ENCODE measurements at regions not wholly inside any gene's neighbourhood (a gene's known extent, or its start where the extent isn't known, plus 50 kb on each side); places are given as distances from the start of the nearest gene placed in this dataset.

DNA sequence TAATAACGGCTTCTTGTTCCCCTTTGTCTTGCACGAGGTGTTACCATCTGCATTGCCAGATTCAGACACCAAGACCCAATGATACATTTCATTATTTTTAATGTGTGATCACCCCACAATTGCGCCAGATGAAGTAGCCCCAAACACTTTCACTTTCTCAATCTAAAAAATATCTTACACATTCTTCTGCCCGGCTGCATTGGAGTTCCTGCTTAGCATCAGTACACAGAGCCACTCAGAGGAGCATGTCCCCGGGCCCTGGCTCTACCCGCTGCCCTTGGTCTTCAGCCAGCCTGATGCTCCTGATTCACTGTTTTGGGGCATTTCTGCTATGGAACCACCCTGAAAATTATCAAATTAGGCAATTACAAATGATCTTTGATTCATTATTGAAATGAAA lies 66.0 kb upstream of the TENM3 start:
- no peaks in the 10 kb centered on the region for H3K36me3 ChIP-seq (ENCODE audit: insufficient read depth, low read length)
- H3K4me1 ChIP-seq (ENCODE audit: insufficient read depth, low read length): peaks cover 24% of the 10 kb centered on the region; the same call in 1 of the 2 replicates
- no peaks in the 10 kb centered on the region for H3K9me3 ChIP-seq (ENCODE audit: control insufficient read depth, insufficient read depth, low read length)
- H3K9ac ChIP-seq (ENCODE audit: low read depth, low read length): no peak overlapping the region

DNA sequence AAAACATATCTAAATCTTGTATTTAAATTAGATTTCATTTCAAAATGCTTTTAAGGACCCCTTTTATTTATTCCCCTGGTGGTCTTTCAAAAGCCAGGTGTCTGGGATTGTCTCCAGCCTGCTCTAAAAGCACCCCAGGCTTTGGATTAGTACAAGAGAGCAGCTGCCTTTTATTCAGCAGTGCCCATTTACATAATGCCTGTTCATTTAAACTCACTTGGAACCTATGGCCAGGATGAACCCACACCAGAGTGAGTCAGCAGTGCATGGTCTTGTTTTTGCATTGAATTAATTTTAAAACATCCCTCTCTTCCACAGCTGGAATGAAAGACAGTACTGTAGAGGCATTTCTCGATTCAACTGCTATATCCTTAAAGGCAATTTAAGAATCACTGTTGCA lies 64.1 kb upstream of the TENM3 start:
- no peak overlapping the region for H3K9ac ChIP-seq (ENCODE audit: low read depth, low read length)
- no peaks in the 10 kb centered on the region for H3K36me3 ChIP-seq (ENCODE audit: insufficient read depth, low read length)
- no peaks in the 10 kb centered on the region for H3K9me3 ChIP-seq (ENCODE audit: control insufficient read depth, insufficient read depth, low read length)
- H3K4me1 ChIP-seq (ENCODE audit: insufficient read depth, low read length): peaks cover 24% of the 10 kb centered on the region; the same call in 1 of the 2 replicates

DNA sequence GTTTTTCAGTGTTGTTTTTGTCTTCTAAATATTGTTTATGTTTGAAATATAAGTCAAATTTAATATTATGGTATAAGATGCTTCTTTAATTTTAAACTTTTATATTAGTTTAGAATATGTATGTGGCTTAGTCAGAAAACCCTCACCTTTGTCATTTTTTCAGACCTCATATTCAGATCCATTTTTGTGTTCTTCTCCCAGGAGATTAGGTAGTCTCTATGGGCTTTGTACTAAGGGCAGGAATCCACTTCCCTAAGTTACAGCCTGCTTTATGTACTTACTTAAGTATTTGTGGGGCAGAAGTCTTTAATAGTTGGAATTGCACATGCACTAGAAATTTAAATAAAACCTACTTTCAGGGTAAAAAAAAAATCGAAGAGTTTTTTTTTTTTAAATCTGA lies 63.5 kb upstream of the TENM3 start:
- Histone ChIP-seq H3K4me1 (ENCODE audit: insufficient read depth, low read length) (peaks cover 24% of the 10 kb centered on the region; the same call in 1 of the 2 replicates), H3K9ac (ENCODE audit: low read depth, low read length) (no peak overlapping the region; the same call in 1 of the 2 replicates), H3K36me3 (ENCODE audit: insufficient read depth, low read length) (no peaks in the 10 kb centered on the region)

DNA sequence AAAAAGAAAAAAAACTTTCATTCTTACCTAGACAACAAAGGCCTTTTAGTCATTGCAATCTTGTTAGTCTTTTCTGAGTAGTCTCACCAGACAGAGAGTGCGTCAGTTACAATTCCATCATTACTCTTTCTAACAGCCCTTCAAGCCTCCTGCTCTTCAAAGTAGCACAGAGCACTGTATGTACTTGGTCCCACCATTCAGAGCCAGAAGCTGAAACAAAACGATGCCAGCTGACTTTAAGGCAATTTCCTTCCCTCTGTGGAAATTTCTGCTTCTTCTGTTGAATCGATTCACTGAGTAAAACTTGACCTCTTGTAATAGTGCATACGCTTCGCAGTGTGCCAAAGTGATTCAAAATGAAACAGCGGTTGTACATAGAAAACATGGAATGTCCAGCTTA lies 57.7 kb upstream of the TENM3 start:
- no peaks in the 10 kb centered on the region for H3K9me3 ChIP-seq (ENCODE audit: control insufficient read depth, insufficient read depth, low read length)
- no peaks in the 10 kb centered on the region for H3K36me3 ChIP-seq (ENCODE audit: insufficient read depth, low read length)
- peaks cover 6% of the 10 kb centered on the region; the same call in 1 of the 2 replicates for H3K4me1 ChIP-seq (ENCODE audit: insufficient read depth, low read length)
- no peak overlapping the region for H3K9ac ChIP-seq (ENCODE audit: low read depth, low read length)

More for the DNA sequence above, 63.5 kb upstream of the TENM3 start:
- H3K9me3 ChIP-seq (ENCODE audit: control insufficient read depth, insufficient read depth, low read length): no peaks in the 10 kb centered on the region

DNA sequence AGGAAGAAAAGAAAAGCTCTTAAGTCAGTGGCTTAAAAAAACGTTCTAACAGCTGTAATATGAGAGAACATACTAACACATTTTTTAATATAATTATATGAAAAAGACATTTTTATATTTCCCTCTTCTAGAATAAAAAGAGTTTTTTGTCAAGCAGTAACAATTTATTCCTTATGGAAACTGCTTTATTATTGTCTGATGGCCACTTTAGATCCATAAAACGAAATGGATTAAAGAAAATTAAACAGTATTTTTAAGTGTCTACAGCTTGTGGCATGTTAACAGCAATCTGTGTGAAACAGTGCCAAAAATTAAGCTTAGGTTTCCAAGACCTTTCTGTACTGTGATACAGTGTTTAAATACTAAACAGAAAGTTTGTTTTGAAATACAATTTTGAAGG lies 55.5 kb upstream of the TENM3 start:
- H3K9ac ChIP-seq (ENCODE audit: low read depth, low read length): no peak overlapping the region
- no peaks in the 10 kb centered on the region for H3K9me3 ChIP-seq (ENCODE audit: control insufficient read depth, insufficient read depth, low read length)
- H3K36me3 ChIP-seq (ENCODE audit: insufficient read depth, low read length): no peaks in the 10 kb centered on the region
- peaks cover 10% of the 10 kb centered on the region; the same call in 1 of the 2 replicates for H3K4me1 ChIP-seq (ENCODE audit: insufficient read depth, low read length)

DNA sequence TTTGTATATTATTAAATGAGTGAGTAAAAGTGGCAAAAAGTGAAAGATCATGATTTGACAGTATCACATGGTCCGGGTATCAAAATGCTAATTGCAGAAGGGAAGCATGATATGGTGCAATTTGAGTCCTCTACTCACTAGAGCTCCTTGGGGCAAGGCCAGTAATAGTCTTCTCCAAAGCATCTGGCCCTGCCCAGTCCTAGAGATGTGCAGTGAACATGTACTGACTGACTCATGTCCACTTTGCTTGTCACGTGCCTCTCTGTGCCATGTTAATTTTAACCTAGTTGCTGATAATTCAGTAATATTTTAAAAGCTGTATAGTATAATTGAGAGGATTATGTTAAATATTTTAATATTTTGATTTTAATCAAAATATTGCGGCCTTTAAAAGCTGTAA lies 54.6 kb upstream of the TENM3 start:
- H3K36me3 ChIP-seq (ENCODE audit: insufficient read depth, low read length): no peaks in the 10 kb centered on the region
- H3K9me3 ChIP-seq (ENCODE audit: control insufficient read depth, insufficient read depth, low read length): no peaks in the 10 kb centered on the region
- H3K9ac ChIP-seq (ENCODE audit: low read depth, low read length): no peak overlapping the region
- H3K4me1 ChIP-seq (ENCODE audit: insufficient read depth, low read length): peaks cover 13% of the 10 kb centered on the region; the same call in 1 of the 2 replicates

DNA sequence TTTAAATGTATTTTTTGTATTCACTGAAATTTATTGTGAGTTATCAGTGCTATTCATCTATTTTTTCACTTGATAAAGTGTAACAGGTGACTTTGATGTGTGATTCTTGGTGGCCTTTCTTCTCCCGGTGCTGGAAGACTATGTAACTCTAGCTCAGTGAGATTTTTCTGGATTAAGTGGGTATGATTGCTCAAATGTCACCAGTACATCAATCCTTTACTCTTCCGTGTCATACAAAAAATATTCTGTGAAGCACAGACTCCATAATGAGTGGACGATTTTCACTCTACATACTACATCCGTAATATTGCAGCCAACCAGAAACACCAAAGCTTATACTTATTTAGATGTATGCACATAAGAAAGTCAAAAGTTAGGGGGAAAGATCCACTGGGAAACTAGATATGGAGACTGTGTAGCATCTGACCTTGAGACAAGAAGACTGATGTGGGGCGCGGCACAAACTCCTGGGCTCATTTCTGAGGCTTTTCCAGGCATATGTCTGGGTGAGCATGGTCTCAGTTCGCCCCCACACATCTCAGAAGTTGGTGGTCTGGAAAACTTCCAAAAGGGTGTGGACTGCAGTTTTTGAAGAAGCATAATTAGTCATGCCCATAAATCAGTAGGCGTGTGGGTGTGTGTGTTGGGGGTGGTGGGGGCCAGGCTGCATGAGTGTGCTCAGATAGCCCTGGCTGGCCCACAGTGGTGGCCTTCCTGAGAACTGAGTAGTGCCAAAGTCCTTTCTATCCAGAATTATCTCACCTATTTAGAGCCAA lies 53.9 kb upstream of the TENM3 start:
- Histone ChIP-seq H3K4me1 (ENCODE audit: insufficient read depth, low read length) (peaks cover 13% of the 10 kb centered on the region; the same call in 1 of the 2 replicates), H3K9ac (ENCODE audit: low read depth, low read length) (no peak overlapping the region), H3K36me3 (ENCODE audit: insufficient read depth, low read length) (no peaks in the 10 kb centered on the region), H3K9me3 (ENCODE audit: control insufficient read depth, insufficient read depth, low read length) (no peaks in the 10 kb centered on the region)

DNA sequence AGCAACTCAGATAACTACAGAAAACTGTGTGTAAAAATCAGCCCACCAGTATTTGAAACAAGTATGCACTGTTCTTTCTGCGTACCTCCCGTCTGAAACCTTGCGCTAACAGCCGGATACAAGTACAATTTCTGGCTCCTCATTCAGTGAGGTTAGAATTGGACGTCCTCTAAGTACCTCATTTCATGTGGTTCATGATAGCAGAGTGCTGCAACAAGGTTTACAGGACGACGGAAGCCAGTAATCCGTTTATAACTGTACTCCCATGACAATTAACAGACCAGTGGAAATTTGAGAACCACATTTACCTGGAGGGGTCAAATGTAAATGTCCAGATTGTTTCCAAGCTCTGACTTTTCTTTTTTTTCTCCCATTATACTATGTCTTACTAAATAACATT lies 52.9 kb upstream of the TENM3 start:
- no peaks in the 10 kb centered on the region for H3K36me3 ChIP-seq (ENCODE audit: insufficient read depth, low read length)
- H3K9me3 ChIP-seq (ENCODE audit: control insufficient read depth, insufficient read depth, low read length): no peaks in the 10 kb centered on the region
- H3K9ac ChIP-seq (ENCODE audit: low read depth, low read length): no peak overlapping the region
- peaks cover 13% of the 10 kb centered on the region; the same call in 1 of the 2 replicates for H3K4me1 ChIP-seq (ENCODE audit: insufficient read depth, low read length)

DNA sequence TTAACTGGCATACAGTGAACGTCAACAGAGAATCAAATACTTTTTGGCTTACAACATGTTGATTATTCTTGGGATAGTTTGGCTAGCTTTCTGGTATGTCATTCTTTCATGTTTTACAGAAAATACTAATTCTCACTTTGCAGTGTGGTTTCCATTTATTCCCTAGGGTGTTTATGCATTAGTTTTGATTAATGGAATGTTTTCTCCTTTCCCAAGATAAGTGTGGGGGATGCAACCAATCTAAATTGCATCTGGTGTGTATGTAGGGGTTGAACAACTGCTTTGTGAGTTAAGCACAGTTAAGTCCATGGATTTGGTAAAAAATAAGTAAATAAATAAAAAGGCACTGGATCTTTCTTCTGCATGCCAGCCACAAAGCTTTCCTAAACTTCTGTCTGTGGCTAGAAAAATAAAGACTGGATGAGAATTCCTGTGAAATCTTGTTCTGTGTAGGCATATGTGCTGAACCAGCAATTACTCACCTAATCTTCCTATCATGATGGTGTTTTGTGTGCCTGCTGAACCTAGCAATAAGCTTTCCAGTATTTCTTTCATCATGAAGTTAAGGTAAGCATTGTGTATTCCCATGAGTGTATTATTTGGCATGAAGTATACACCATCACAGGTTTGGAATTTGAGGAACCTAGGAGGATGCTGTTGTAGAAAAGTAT lies 50.6 kb upstream of the TENM3 start:
- Histone ChIP-seq H3K4me1 (ENCODE audit: insufficient read depth, low read length) (peaks cover 16% of the 10 kb centered on the region; the same call in 1 of the 2 replicates), H3K36me3 (ENCODE audit: insufficient read depth, low read length) (no peaks in the 10 kb centered on the region), H3K9ac (ENCODE audit: low read depth, low read length) (no peak overlapping the region), H3K9me3 (ENCODE audit: control insufficient read depth, insufficient read depth, low read length) (no peaks in the 10 kb centered on the region)

DNA sequence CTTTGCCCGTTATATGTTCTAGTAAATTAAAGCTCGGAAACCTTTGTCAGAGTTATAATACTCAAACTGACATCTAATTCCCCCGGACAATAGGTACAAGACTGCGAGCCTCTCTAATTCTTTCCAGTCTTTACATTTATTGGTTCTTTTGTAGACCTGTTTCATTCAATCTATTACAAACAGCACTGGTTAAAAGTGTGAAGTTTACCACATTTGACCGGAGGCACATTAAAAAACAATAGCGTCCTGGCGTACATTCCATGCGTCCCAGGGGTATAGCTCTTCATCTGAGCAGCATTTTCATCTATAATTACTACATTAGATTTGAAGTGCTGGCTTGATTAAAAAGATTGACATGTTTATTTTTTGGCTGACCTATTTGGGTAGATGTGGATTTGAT lies 49.9 kb upstream of the TENM3 start:
- Histone ChIP-seq H3K4me1 (ENCODE audit: insufficient read depth, low read length) (peaks cover 16% of the 10 kb centered on the region; the same call in 1 of the 2 replicates), H3K9me3 (ENCODE audit: control insufficient read depth, insufficient read depth, low read length) (no peaks in the 10 kb centered on the region), H3K9ac (ENCODE audit: low read depth, low read length) (no peak overlapping the region), H3K36me3 (ENCODE audit: insufficient read depth, low read length) (no peaks in the 10 kb centered on the region)
